GM23338 (cell line): ENCODE measurements at regions not wholly inside any gene's neighbourhood (a gene's known extent, or its start where the extent isn't known, plus 50 kb on each side); places are given as distances from the start of the nearest gene placed in this dataset.

Experiments used
- ATAC-seq: fragments of 200-7000 bp; cut with Tn5 transposase; 3 replicates; pipeline ENCODE4 v1.9.1; 2020
- DNase-seq: peaks from one replicate; pipeline ENCODE4 v3.0.0-alpha.2; 2015; ENCODE audit warnings: low spot score
- H2AFZ ChIP-seq: fragments of 200-600 bp; sonication (generic); 2 replicates; pipeline ENCODE4 v1.8.0; 2016; ENCODE audit warnings: antibody characterized with exemption, mild to moderate bottlenecking, moderate library complexity
- H3F3A ChIP-seq: fragments of 200-600 bp; sonication (generic); replicated peaks from 2 replicates; pipeline ENCODE4 v1.8.0; 2017; ENCODE audit warnings: antibody characterized with exemption, mixed run types, low read depth
- H3K27ac ChIP-seq: fragments of 200-600 bp; sonication (generic); 2 replicates; pipeline ENCODE4 v1.6.1; 2016; ENCODE audit warnings: low read depth
- H3K27me3 ChIP-seq: fragments of 200-600 bp; sonication (generic); 2 replicates; pipeline ENCODE4 v1.8.0; 2016; ENCODE audit warnings: mild to moderate bottlenecking, mixed run types, moderate library complexity; ENCODE audit not compliant: insufficient read depth
- H3K36me3 ChIP-seq: fragments of 200-600 bp; sonication (generic); 2 replicates; pipeline ENCODE4 v1.8.0; 2016; ENCODE audit warnings: mild to moderate bottlenecking; ENCODE audit not compliant: insufficient read depth
- H3K4me1 ChIP-seq: fragments of 200-600 bp; sonication (generic); 2 replicates; pipeline ENCODE4 v1.8.0; 2016; ENCODE audit warnings: mild to moderate bottlenecking, moderate library complexity; ENCODE audit not compliant: insufficient read depth
- H3K4me2 ChIP-seq: fragments of 200-600 bp; sonication (generic); 2 replicates; pipeline ENCODE4 v1.7.1; 2017; ENCODE audit warnings: mixed run types
- H3K4me3 ChIP-seq: fragments of 200-600 bp; sonication (generic); 2 replicates; pipeline ENCODE4 v1.6.1; 2016; ENCODE audit warnings: mixed run types
- H3K79me2 ChIP-seq: fragments of 200-600 bp; sonication (generic); replicated peaks from 2 replicates; pipeline ENCODE4 v1.8.0; 2017; ENCODE audit warnings: mild to moderate bottlenecking; ENCODE audit not compliant: insufficient read depth
- H3K9me2 ChIP-seq: fragments of 200-600 bp; sonication (generic); 2 replicates; pipeline ENCODE4 v1.8.0; 2017; ENCODE audit not compliant: insufficient read depth
- H4K20me1 ChIP-seq: fragments of 200-600 bp; sonication (generic); replicated peaks from 2 replicates; pipeline ENCODE4 v1.8.0; 2017; ENCODE audit warnings: mild to moderate bottlenecking; ENCODE audit not compliant: insufficient read depth
- H3K27ac Mint-ChIP-seq: 2 replicates; pipeline ENCODE4 v1.8.0; 2020; ENCODE audit warnings: inconsistent platforms, mild to moderate bottlenecking, moderate library complexity, mixed read lengths
- H3K27me3 Mint-ChIP-seq: 3 replicates; pipeline ENCODE4 v1.8.0; 2022; ENCODE audit warnings: low read depth, mild to moderate bottlenecking, moderate library complexity, mixed read lengths, inconsistent platforms; ENCODE audit not compliant: insufficient read depth, poor library complexity
- H3K36me3 Mint-ChIP-seq: 3 replicates; pipeline ENCODE4 v1.8.0; 2021; ENCODE audit warnings: low read depth, mild to moderate bottlenecking, inconsistent platforms, moderate library complexity, mixed read lengths
- H3K4me1 Mint-ChIP-seq: 3 replicates; pipeline ENCODE4 v1.8.0; 2020; ENCODE audit warnings: mild to moderate bottlenecking, inconsistent platforms, mixed read lengths
- H3K4me3 Mint-ChIP-seq: 3 replicates; pipeline ENCODE4 v1.8.0; 2021; ENCODE audit warnings: moderate library complexity, mild to moderate bottlenecking, inconsistent platforms, mixed read lengths
- H3K9me3 Mint-ChIP-seq: 3 replicates; pipeline ENCODE4 v1.8.0; 2020; ENCODE audit warnings: moderate library complexity, mild to moderate bottlenecking, inconsistent platforms, mixed read lengths
- CREB1 ChIP-seq: fragments of 250-450 bp; sonication (Bioruptor Pico); IDR thresholded peaks from 2 replicates; pipeline ENCODE4 v1.5.0; 2020; ENCODE audit warnings: low read depth, mild to moderate bottlenecking, moderate library complexity
- EZH2 ChIP-seq: fragments of 200-600 bp; sonication (generic); IDR thresholded peaks from one replicate; pipeline ENCODE4 v1.8.0; 2017; ENCODE audit warnings: antibody characterized with exemption, mild to moderate bottlenecking, low read depth; ENCODE audit not compliant: unreplicated experiment
- EZH2phosphoT487 ChIP-seq: fragments of 200-600 bp; sonication (generic); IDR thresholded peaks from one replicate; pipeline ENCODE4 v1.8.1; 2018; ENCODE audit warnings: antibody characterized with exemption; ENCODE audit not compliant: unreplicated experiment
- JUNB ChIP-seq: IDR thresholded peaks from one replicate; pipeline ENCODE4 v1.6.1; 2016; ENCODE audit warnings: antibody characterized with exemption; ENCODE audit not compliant: unreplicated experiment
- NANOG ChIP-seq: IDR thresholded peaks from 2 replicates; pipeline ENCODE4 v1.6.1; 2016; ENCODE audit warnings: antibody characterized with exemption, borderline replicate concordance
- POLR2AphosphoS5 ChIP-seq: IDR thresholded peaks from 2 replicates; pipeline ENCODE4 v1.6.1; 2016; ENCODE audit warnings: antibody characterized with exemption, low read depth
- STAT1 ChIP-seq: IDR thresholded peaks from one replicate; pipeline ENCODE4 v1.6.1; 2016; ENCODE audit warnings: antibody characterized with exemption; ENCODE audit not compliant: unreplicated experiment
- ZNF114 ChIP-seq: fragments of 250-450 bp; sonication (Bioruptor Pico); IDR thresholded peaks from 2 replicates; pipeline ENCODE4 v1.5.0; 2020; ENCODE audit warnings: mild to moderate bottlenecking, moderate library complexity
- ZNF331 ChIP-seq: fragments of 250-450 bp; sonication (Bioruptor Pico); IDR thresholded peaks from 2 replicates; pipeline ENCODE4 v1.5.0; 2020; ENCODE audit warnings: low read depth, mild to moderate bottlenecking, moderate library complexity
- TF ChIP-seq, protein P1 (sequence below): IDR thresholded peaks from 2 replicates; pipeline ENCODE4 v1.6.1; 2016; ENCODE audit warnings: antibody characterized with exemption
- TF ChIP-seq, protein P2 (sequence below): IDR thresholded peaks from one replicate; pipeline ENCODE4 v1.6.1; 2018; ENCODE audit warnings: antibody characterized with exemption; ENCODE audit not compliant: unreplicated experiment
- TF ChIP-seq, protein P3 (sequence below), 2 experiments: fragments of 200-600 bp in 1 of 2; sonication (generic) in 1 of 2; conservative IDR thresholded peaks; 2 replicates each; pipeline versions ENCODE4 v1.5.1 to v1.6.1; 2016 to 2017; ENCODE audit warnings: antibody characterized with exemption in 2 of 2, low read depth in 2 of 2, mild to moderate bottlenecking in 2 of 2, moderate library complexity in 1 of 2
- TF ChIP-seq, protein P4 (sequence below): fragments of 250-450 bp; sonication (Bioruptor Pico); IDR thresholded peaks from 2 replicates; pipeline ENCODE4 v1.5.0; 2020; ENCODE audit warnings: mild to moderate bottlenecking, moderate library complexity

DNA sequence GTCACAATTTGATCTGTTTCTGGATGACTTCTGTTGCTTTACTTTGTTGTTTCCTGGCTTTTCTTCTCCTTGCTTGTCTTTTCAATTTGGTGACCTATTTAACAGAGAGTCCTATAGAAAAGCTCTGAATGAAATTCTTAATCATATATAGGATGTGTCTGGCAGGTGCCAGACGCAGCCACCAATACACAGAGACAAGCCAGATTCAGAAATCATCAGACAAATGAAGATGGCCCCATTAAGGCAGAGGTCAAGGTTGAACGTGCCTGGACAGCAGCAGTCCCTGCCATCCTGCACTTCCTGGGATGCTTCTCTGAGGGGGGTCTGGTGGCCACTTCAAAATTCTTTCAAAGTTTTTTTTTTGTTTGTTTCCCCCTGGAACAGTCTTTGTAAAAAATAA is 846.7 kb upstream of the COBL start:
- Histone ChIP-seq H3K4me2 (no peak overlapping the region), H3K36me3 (no peaks in the 10 kb centered on the region), H3K9me2 (no peaks in the 10 kb centered on the region; the same call in none of the 2 replicates), H3K4me3 (no peak overlapping the region), H3K4me1 (no peaks in the 10 kb centered on the region), H3K79me2 (no peaks in the 10 kb centered on the region), H4K20me1 (no peaks in the 10 kb centered on the region), H3F3A (no peaks in the 10 kb centered on the region), H2AFZ (no peak overlapping the region), H3K27ac (no peak overlapping the region), H3K27me3 (no peaks in the 10 kb centered on the region)
- Mint-ChIP-seq H3K9me3 (no peaks in the 10 kb centered on the region), H3K36me3 (peaks cover 6% of the 10 kb centered on the region; the same call in 2 of the 3 replicates), H3K4me1 (no peaks in the 10 kb centered on the region), H3K4me3 (no peak overlapping the region), H3K27me3 (peaks cover 3% of the 10 kb centered on the region), H3K27ac (no peak overlapping the region)
- ATAC-seq (no peak), DNase-seq (no peak)
- TF ChIP-seq NANOG (no peak), ZNF114 (CRISPR knock-in tag) (no peak), JUNB (no peak), EZH2phosphoT487 (no peak), ZNF331 (CRISPR knock-in tag) (no peak), CREB1 (CRISPR knock-in tag) (no peak), EZH2 (no peak), STAT1 (no peak), POLR2AphosphoS5 (no peak)
- TF ChIP-seq, protein P1, sequence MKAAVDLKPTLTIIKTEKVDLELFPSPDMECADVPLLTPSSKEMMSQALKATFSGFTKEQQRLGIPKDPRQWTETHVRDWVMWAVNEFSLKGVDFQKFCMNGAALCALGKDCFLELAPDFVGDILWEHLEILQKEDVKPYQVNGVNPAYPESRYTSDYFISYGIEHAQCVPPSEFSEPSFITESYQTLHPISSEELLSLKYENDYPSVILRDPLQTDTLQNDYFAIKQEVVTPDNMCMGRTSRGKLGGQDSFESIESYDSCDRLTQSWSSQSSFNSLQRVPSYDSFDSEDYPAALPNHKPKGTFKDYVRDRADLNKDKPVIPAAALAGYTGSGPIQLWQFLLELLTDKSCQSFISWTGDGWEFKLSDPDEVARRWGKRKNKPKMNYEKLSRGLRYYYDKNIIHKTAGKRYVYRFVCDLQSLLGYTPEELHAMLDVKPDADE: no peak
- TF ChIP-seq, protein P2, sequence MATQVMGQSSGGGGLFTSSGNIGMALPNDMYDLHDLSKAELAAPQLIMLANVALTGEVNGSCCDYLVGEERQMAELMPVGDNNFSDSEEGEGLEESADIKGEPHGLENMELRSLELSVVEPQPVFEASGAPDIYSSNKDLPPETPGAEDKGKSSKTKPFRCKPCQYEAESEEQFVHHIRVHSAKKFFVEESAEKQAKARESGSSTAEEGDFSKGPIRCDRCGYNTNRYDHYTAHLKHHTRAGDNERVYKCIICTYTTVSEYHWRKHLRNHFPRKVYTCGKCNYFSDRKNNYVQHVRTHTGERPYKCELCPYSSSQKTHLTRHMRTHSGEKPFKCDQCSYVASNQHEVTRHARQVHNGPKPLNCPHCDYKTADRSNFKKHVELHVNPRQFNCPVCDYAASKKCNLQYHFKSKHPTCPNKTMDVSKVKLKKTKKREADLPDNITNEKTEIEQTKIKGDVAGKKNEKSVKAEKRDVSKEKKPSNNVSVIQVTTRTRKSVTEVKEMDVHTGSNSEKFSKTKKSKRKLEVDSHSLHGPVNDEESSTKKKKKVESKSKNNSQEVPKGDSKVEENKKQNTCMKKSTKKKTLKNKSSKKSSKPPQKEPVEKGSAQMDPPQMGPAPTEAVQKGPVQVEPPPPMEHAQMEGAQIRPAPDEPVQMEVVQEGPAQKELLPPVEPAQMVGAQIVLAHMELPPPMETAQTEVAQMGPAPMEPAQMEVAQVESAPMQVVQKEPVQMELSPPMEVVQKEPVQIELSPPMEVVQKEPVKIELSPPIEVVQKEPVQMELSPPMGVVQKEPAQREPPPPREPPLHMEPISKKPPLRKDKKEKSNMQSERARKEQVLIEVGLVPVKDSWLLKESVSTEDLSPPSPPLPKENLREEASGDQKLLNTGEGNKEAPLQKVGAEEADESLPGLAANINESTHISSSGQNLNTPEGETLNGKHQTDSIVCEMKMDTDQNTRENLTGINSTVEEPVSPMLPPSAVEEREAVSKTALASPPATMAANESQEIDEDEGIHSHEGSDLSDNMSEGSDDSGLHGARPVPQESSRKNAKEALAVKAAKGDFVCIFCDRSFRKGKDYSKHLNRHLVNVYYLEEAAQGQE: no peak
- TF ChIP-seq, protein P3, sequence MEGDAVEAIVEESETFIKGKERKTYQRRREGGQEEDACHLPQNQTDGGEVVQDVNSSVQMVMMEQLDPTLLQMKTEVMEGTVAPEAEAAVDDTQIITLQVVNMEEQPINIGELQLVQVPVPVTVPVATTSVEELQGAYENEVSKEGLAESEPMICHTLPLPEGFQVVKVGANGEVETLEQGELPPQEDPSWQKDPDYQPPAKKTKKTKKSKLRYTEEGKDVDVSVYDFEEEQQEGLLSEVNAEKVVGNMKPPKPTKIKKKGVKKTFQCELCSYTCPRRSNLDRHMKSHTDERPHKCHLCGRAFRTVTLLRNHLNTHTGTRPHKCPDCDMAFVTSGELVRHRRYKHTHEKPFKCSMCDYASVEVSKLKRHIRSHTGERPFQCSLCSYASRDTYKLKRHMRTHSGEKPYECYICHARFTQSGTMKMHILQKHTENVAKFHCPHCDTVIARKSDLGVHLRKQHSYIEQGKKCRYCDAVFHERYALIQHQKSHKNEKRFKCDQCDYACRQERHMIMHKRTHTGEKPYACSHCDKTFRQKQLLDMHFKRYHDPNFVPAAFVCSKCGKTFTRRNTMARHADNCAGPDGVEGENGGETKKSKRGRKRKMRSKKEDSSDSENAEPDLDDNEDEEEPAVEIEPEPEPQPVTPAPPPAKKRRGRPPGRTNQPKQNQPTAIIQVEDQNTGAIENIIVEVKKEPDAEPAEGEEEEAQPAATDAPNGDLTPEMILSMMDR (conservative IDR thresholded peaks at IDR 0.05; ENCODE audit: low read depth in 2 of 2): no peak
- TF ChIP-seq, protein P4, sequence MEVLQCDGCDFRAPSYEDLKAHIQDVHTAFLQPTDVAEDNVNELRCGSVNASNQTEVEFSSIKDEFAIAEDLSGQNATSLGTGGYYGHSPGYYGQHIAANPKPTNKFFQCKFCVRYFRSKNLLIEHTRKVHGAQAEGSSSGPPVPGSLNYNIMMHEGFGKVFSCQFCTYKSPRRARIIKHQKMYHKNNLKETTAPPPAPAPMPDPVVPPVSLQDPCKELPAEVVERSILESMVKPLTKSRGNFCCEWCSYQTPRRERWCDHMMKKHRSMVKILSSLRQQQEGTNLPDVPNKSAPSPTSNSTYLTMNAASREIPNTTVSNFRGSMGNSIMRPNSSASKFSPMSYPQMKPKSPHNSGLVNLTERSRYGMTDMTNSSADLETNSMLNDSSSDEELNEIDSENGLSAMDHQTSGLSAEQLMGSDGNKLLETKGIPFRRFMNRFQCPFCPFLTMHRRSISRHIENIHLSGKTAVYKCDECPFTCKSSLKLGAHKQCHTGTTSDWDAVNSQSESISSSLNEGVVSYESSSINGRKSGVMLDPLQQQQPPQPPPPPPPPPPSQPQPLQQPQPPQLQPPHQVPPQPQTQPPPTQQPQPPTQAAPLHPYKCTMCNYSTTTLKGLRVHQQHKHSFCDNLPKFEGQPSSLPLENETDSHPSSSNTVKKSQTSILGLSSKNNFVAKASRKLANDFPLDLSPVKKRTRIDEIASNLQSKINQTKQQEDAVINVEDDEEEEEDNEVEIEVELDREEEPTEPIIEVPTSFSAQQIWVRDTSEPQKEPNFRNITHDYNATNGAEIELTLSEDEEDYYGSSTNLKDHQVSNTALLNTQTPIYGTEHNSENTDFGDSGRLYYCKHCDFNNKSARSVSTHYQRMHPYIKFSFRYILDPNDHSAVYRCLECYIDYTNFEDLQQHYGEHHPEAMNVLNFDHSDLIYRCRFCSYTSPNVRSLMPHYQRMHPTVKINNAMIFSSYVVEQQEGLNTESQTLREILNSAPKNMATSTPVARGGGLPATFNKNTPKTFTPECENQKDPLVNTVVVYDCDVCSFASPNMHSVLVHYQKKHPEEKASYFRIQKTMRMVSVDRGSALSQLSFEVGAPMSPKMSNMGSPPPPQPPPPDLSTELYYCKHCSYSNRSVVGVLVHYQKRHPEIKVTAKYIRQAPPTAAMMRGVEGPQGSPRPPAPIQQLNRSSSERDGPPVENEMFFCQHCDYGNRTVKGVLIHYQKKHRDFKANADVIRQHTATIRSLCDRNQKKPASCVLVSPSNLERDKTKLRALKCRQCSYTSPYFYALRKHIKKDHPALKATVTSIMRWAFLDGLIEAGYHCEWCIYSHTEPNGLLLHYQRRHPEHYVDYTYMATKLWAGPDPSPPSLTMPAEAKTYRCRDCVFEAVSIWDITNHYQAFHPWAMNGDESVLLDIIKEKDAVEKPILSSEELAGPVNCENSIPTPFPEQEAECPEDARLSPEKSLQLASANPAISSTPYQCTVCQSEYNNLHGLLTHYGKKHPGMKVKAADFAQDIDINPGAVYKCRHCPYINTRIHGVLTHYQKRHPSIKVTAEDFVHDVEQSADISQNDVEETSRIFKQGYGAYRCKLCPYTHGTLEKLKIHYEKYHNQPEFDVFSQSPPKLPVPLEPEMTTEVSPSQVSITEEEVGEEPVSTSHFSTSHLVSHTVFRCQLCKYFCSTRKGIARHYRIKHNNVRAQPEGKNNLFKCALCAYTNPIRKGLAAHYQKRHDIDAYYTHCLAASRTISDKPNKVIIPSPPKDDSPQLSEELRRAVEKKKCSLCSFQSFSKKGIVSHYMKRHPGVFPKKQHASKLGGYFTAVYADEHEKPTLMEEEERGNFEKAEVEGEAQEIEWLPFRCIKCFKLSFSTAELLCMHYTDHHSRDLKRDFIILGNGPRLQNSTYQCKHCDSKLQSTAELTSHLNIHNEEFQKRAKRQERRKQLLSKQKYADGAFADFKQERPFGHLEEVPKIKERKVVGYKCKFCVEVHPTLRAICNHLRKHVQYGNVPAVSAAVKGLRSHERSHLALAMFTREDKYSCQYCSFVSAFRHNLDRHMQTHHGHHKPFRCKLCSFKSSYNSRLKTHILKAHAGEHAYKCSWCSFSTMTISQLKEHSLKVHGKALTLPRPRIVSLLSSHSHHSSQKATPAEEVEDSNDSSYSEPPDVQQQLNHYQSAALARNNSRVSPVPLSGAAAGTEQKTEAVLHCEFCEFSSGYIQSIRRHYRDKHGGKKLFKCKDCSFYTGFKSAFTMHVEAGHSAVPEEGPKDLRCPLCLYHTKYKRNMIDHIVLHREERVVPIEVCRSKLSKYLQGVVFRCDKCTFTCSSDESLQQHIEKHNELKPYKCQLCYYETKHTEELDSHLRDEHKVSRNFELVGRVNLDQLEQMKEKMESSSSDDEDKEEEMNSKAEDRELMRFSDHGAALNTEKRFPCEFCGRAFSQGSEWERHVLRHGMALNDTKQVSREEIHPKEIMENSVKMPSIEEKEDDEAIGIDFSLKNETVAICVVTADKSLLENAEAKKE (CRISPR knock-in tag): no peak
